KG1 (cell line): ENCODE measurements at regions not wholly inside any gene's neighbourhood (a gene's known extent, or its start where the extent isn't known, plus 50 kb on each side); places are given as distances from the start of the nearest gene placed in this dataset.

Experiments used
- DNase-seq: peaks from one replicate; lab custom pipeline; 2025; lab: John Stamatoyannopoulos, UW

- DNase-seq = no peak
These were observed 512.0 kb downstream of the FOXG1 start for GRCh38 chr14:29278301-29279263.

GRCh38 chr14:29282169-29282568 lies 515.6 kb downstream of the FOXG1 start:
- no peak for DNase-seq

GRCh38 chr14:29290441-29290840 lies 523.9 kb downstream of the FOXG1 start:
- no peak for DNase-seq

- DNase-seq = no peak
These were observed 532.8 kb downstream of the FOXG1 start for GRCh38 chr14:29299372-29299771.

GRCh38 chr14:29301571-29301970 lies 535.0 kb downstream of the FOXG1 start:
- no peak for DNase-seq

- DNase-seq = no peak
These were observed 543.6 kb downstream of the FOXG1 start for GRCh38 chr14:29310210-29310609.

GRCh38 chr14:29310757-29311156 lies 544.2 kb downstream of the FOXG1 start:
- no peak for DNase-seq

- DNase-seq = no peak
These were observed 545.4 kb downstream of the FOXG1 start for GRCh38 chr14:29311983-29312382.

GRCh38 chr14:29316936-29317335 lies 550.3 kb downstream of the FOXG1 start:
- no peak for DNase-seq

GRCh38 chr14:29317423-29317822 lies 550.8 kb downstream of the FOXG1 start:
- DNase-seq = no peak

GRCh38 chr14:29320286-29320685 lies 553.7 kb downstream of the FOXG1 start:
- no peak for DNase-seq

GRCh38 chr14:29321646-29322045 lies 555.1 kb downstream of the FOXG1 start:
- DNase-seq = no peak

- no peak for DNase-seq
These were observed 573.0 kb downstream of the FOXG1 start for GRCh38 chr14:29339494-29340172.

GRCh38 chr14:29348504-29348903 lies 579.1 kb downstream of the PRKD1 start:
- DNase-seq = no peak

GRCh38 chr14:29350496-29350895 lies 577.2 kb downstream of the PRKD1 start:
- no peak for DNase-seq

- no peak for DNase-seq
These were observed 575.5 kb downstream of the PRKD1 start for GRCh38 chr14:29351996-29352705.

- no peak for DNase-seq
These were observed 575.0 kb downstream of the PRKD1 start for GRCh38 chr14:29352706-29353080.

- DNase-seq = no peak
These were observed 574.1 kb downstream of the PRKD1 start for GRCh38 chr14:29353513-29353912.

GRCh38 chr14:29354486-29354885 lies 573.2 kb downstream of the PRKD1 start:
- DNase-seq = no peak

- DNase-seq = no peak
These were observed 572.3 kb downstream of the PRKD1 start for GRCh38 chr14:29355331-29355730.

GRCh38 chr14:29355846-29356245 lies 571.8 kb downstream of the PRKD1 start:
- no peak for DNase-seq

- no peak for DNase-seq
These were observed 567.0 kb downstream of the PRKD1 start for GRCh38 chr14:29360656-29361055.

- DNase-seq = no peak
These were observed 557.6 kb downstream of the PRKD1 start for GRCh38 chr14:29370024-29370423.
